Astrocyte of the spinal cord (primary cell): ENCODE measurements at regions not wholly inside any gene's neighbourhood (a gene's known extent, or its start where the extent isn't known, plus 50 kb on each side); places are given as distances from the start of the nearest gene placed in this dataset.

ENCODE experiments used
- DNase-seq: peaks from one replicate; pipeline ENCODE4 v3.0.0; 2011; ENCODE audit warnings: low read depth, low spot score
- H3K4me3 ChIP-seq: 2 replicates; pipeline ENCODE4 v1.5.1; 2011; ENCODE audit warnings: low read depth, mild to moderate bottlenecking, low read length, moderate library complexity
- in situ Hi-C: cut with HindIII; loops from 2 replicates; pipeline ENCODE4 v1.10.0; 2017; ENCODE audit warnings: low sequenced_read_pairs
- TF ChIP-seq, protein P1 (sequence below): IDR thresholded peaks from 2 replicates; pipeline ENCODE4 v1.5.1; 2012; ENCODE audit warnings: low read depth, mild to moderate bottlenecking, low read length, inconsistent platforms

DNA sequence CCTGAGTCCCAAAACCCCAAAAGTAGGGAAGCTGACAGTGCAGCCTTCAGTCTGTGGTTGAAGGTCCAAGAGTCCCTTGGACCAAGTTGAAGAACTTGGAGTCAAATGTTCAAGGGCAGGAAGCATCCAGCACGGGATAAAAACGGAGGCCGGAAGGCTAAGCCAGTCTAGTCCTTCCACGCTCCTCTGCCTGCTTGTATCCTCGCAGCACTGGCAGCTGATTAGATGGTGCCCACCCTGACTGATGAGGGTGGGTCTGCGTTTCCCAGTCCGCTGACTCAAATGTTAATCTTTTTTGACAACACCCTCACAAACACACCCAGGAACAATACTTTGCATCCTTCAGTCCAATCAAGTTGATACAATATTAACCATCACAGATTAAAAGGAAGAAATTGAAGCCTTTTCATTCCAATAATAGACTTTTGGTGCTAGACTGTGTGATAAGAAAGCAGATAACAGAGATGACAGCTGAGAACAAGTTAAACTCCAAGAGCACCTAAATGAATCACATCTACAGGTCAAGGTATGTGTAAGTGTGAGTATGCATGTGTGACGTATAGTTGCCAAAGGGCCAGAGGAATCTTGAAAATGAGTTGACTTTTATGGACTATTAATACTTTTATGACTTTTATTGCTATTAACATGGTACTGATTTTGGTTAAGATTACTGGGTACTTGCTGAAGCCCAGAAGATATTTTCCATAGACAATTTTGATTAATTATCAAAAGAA, 933.5 kb upstream of the SOX9 start:
- in situ Hi-C loops = no loop called here
- DNase-seq = no peak
- TF ChIP-seq, protein P1, sequence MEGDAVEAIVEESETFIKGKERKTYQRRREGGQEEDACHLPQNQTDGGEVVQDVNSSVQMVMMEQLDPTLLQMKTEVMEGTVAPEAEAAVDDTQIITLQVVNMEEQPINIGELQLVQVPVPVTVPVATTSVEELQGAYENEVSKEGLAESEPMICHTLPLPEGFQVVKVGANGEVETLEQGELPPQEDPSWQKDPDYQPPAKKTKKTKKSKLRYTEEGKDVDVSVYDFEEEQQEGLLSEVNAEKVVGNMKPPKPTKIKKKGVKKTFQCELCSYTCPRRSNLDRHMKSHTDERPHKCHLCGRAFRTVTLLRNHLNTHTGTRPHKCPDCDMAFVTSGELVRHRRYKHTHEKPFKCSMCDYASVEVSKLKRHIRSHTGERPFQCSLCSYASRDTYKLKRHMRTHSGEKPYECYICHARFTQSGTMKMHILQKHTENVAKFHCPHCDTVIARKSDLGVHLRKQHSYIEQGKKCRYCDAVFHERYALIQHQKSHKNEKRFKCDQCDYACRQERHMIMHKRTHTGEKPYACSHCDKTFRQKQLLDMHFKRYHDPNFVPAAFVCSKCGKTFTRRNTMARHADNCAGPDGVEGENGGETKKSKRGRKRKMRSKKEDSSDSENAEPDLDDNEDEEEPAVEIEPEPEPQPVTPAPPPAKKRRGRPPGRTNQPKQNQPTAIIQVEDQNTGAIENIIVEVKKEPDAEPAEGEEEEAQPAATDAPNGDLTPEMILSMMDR = no peak
- H3K4me3 ChIP-seq = no peak overlapping the region

DNA sequence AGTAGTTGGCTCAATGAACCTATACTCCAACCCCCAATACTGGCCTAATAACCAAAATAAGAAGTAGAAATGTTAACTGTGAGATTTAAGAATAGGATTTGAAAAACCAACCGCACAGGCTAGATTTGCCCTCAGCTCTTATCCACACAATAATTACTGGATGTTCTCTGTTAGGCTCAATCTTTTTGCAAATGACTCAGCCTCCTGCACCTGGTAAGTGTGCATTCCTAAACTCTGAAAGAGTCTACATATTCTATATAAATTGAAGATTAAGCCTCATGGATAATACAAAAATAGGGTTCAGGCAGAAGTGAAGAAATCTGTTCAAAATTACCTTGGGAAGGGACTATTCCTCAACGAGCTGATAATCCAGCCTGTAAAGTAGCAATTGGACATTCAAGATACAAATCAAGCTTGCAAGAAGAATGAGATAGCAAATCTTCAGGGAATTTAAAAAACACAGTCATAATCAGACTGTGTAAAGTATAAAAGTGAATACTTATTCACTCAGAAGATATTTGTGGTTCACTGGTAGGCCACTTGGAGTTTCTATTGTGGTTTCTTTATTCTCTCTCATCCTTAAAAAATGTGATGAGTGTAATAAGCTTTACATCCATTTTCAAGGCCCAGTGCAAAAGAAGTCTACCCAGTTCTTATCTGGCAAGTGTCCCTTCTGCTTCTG, 931.9 kb upstream of the SOX9 start:
- H3K4me3 ChIP-seq = no peak overlapping the region
- TF ChIP-seq, protein P1 = no peak
- in situ Hi-C loops = no loop called here
- peak; percentile 97 for DNase-seq

DNA sequence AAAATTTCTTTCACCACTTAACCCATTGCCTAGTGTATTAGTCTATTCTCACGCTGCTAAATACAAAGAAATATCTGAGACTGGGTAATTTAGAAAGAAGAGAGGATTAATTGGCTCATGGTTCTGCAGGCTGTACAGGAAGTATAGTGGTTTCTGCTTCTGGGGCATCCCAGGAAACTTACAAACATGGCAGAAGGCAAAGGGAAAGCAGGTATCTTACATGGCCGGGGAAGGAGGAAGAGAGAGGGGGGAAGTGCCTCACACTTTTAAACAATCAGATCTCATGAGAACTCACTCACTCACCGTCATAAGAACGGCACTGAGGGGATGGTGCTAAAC, 931.4 kb upstream of the SOX9 start:
- in situ Hi-C loops = no loop called here
- H3K4me3 ChIP-seq = no peak overlapping the region
- no peak for DNase-seq
- TF ChIP-seq, protein P1 = no peak

DNA sequence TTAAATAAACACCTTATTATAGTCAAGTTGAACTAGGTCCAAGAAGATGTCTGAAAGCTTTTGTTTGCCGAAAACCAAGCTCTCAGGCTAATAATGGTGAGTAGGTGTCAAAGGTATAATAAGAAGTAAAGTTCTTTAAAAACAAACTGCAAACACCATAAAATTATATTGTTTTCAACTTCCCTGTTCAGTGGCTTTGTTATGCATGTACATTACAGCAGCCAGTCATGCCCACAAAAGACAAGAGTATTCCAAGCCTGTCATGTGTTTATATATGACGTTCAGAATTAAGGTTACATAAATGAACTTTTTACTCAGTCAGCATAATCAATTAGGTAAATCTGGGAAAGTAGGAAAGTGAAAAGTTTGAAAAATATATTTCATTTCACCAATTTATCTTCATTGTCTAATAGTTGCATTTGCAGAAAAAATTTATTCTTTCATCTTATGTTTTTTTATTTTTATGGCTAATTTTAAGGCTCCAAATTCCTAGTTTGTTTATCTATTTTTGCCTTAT, 928.7 kb upstream of the SOX9 start:
- TF ChIP-seq, protein P1 = no peak
- no peak overlapping the region for H3K4me3 ChIP-seq
- DNase-seq = no peak
- in situ Hi-C loops = no loop called here

DNA sequence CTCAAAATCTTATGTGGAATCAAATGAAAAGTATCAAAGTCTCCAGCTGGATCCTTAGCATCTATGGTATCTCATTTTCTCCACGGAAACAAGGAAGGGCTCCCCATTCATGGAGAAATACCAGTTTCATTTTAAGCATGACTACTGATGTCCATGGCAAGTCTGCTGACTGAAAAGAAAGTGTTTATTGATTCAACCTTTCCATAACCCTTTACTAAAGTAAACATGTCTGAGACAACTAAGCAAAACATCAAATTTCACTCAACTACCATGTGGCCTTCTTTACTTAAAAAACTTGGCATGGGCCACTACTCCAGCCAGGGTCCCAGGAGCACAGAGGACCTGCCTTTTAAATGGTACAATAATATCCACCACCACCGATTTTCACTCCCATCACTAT, 928.0 kb upstream of the SOX9 start:
- in situ Hi-C loops = no loop called here
- H3K4me3 ChIP-seq = no peak overlapping the region
- DNase-seq = no peak
- TF ChIP-seq, protein P1 = no peak

DNA sequence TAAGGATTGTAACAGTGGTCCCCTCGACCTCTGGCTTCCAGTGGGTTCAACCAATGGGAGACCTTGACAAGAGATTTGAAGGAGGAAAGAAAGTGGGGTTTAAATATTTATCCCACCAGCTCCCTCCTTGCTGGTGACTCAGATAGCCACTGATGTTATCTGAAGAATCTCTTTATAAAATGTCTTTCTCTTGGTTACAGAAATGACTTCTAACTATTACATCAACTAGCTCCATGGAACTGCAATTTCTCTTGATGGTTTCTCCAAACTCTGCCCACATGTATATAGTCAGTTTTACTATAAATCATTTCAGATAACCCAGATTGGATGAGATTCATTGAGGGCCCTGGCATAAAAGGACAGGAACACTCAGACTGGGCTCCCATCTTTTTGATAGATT, 920.2 kb upstream of the SOX9 start:
- H3K4me3 ChIP-seq = no peak overlapping the region
- DNase-seq = no peak
- in situ Hi-C loops = no loop called here
- TF ChIP-seq, protein P1 = no peak
